Mucosa of descending colon (tissue), 3 donors: ENCODE measurements at regions not wholly inside any gene's neighbourhood (a gene's known extent, or its start where the extent isn't known, plus 50 kb on each side); places are given as distances from the start of the nearest gene placed in this dataset.
"Not testable (repeated sequence)": the region's sequence is repeated elsewhere in the genome, so short reads cannot be mapped to it uniquely, and the experiment has no call there.

ENCODE experiments used
- ATAC-seq: fragments of 200-7000 bp; cut with Tn5 transposase; one replicate; pipeline ENCODE4 v1.9.1; 2020; ENCODE audit warnings: mild to moderate bottlenecking, moderate library complexity
- DNase-seq, 3 donors: peaks; one replicate each; pipeline ENCODE4 v3.0.0-alpha.2; 2020
- H3K36me3 ChIP-seq: fragments of 200-600 bp; one replicate; pipeline ENCODE4 v1.8.0; 2021; ENCODE audit warnings: low read depth, mild to moderate bottlenecking
- H3K4me1 ChIP-seq: fragments of 200-600 bp; one replicate; pipeline ENCODE4 v1.8.0; 2021; ENCODE audit warnings: low read depth, mild to moderate bottlenecking
- H3K4me3 ChIP-seq: fragments of 200-600 bp; one replicate; pipeline ENCODE4 v1.8.0; 2021; ENCODE audit warnings: mild to moderate bottlenecking
- H3K9me3 ChIP-seq: fragments of 200-600 bp; one replicate; pipeline ENCODE4 v1.8.0; 2021; ENCODE audit warnings: mild to moderate bottlenecking
- intact Hi-C, 2 donors: fragments of 100-400 bp; cut with DNase I in 1 of 2; cut with micrococcal nuclease in 1 of 2; formaldehyde crosslinking; loops; one replicate each; pipeline versions ENCODE4 v1.11.0 to v1.11.1; 2022; cut with DNase I, micrococcal nuclease
- TF ChIP-seq, protein P1 (sequence below): fragments of 200-600 bp; IDR thresholded peaks from one replicate; pipeline ENCODE4 v1.8.0; 2022; ENCODE audit warnings: antibody characterized with exemption, mild to moderate bottlenecking
- donor health status: DM: no; HTN: no; CAD: no; lungs with moderate emphysema.
- donor health status: DM: no; HTN: no; CAD: no.
- donor health status: DM: no; HTN: yes; CAD: no.

DNA sequence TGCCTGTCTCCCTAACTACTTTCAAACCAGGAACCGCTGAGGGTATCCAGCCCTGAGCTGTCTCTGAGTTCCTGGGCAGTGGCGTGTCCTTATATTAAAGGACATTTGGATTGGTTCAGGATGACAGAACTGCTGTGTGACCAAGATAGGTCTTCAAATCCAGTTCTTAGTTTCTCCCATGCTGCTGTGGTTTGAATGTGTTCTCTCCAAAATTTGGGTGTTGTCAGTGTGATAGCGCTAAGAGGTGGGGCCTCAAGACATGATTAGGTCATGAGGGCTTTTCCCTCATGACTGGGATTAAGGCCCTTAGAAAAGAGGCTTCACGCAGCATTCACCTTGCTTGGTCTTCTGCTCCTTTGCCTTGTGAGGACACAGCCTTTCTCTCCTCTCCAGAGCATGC, 376.5 kb upstream of the TPM1 start:
- TF ChIP-seq, protein P1, sequence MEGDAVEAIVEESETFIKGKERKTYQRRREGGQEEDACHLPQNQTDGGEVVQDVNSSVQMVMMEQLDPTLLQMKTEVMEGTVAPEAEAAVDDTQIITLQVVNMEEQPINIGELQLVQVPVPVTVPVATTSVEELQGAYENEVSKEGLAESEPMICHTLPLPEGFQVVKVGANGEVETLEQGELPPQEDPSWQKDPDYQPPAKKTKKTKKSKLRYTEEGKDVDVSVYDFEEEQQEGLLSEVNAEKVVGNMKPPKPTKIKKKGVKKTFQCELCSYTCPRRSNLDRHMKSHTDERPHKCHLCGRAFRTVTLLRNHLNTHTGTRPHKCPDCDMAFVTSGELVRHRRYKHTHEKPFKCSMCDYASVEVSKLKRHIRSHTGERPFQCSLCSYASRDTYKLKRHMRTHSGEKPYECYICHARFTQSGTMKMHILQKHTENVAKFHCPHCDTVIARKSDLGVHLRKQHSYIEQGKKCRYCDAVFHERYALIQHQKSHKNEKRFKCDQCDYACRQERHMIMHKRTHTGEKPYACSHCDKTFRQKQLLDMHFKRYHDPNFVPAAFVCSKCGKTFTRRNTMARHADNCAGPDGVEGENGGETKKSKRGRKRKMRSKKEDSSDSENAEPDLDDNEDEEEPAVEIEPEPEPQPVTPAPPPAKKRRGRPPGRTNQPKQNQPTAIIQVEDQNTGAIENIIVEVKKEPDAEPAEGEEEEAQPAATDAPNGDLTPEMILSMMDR, result no peak
- no peak overlapping the region for H3K4me3 ChIP-seq
- no peaks in the 10 kb centered on the region for H3K36me3 ChIP-seq
- ATAC-seq, result no peak
- H3K9me3 ChIP-seq, result no peaks in the 10 kb centered on the region
- H3K4me1 ChIP-seq, result no peaks in the 10 kb centered on the region
- intact Hi-C loops, result no loop called here
- no peak for DNase-seq

DNA sequence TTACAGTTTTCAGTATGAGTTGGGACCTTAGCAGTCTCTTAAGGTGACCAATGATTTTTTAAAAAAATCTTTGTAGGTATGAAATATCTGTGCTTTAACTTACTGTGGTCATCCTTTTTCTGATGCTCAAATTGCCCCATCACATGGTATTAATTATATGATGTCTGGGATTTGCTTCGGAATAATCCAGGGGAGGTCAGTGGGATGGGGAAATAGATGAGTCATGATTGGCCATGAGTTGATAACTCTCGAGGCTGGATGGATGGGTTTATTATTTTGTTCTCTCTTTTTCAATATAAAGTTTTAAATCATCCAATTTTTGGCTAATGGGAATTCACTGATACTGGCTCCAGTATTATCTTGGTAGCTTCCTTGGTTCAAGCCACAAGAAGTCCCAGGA, 370.3 kb upstream of the TPM1 start:
- intact Hi-C loops, result no loop called here
- no peak for DNase-seq
- TF ChIP-seq, protein P1, result no peak
- no peak overlapping the region for H3K4me3 ChIP-seq
- H3K36me3 ChIP-seq, result no peaks in the 10 kb centered on the region
- no peaks in the 10 kb centered on the region for H3K9me3 ChIP-seq
- ATAC-seq, result no peak
- no peaks in the 10 kb centered on the region for H3K4me1 ChIP-seq

DNA sequence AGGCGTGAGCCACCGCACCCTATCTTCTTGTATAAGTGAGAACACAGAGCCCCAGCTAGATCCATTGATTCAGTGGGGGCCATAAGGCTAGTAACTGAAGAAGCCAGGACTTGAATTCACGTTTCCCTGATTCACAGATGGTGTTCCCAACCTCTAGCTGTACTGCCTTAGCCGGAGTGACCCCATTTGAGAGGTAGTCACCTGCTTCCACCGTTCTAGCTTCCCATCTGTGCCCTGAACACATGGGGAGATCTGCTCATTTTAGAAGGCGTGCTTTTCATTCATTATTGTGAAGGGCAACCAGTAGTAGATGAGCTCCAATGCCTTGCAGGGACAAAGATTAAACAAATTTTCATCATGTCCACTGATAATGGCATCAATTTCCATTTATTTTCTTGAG, 365.7 kb upstream of the TPM1 start:
- intact Hi-C loops, result no loop called here
- Histone ChIP-seq H3K36me3 (no peaks in the 10 kb centered on the region), H3K9me3 (no peaks in the 10 kb centered on the region), H3K4me3 (no peak overlapping the region), H3K4me1 (no peaks in the 10 kb centered on the region)
- ATAC-seq, result no peak
- TF ChIP-seq, protein P1, result no peak
- no peak for DNase-seq

DNA sequence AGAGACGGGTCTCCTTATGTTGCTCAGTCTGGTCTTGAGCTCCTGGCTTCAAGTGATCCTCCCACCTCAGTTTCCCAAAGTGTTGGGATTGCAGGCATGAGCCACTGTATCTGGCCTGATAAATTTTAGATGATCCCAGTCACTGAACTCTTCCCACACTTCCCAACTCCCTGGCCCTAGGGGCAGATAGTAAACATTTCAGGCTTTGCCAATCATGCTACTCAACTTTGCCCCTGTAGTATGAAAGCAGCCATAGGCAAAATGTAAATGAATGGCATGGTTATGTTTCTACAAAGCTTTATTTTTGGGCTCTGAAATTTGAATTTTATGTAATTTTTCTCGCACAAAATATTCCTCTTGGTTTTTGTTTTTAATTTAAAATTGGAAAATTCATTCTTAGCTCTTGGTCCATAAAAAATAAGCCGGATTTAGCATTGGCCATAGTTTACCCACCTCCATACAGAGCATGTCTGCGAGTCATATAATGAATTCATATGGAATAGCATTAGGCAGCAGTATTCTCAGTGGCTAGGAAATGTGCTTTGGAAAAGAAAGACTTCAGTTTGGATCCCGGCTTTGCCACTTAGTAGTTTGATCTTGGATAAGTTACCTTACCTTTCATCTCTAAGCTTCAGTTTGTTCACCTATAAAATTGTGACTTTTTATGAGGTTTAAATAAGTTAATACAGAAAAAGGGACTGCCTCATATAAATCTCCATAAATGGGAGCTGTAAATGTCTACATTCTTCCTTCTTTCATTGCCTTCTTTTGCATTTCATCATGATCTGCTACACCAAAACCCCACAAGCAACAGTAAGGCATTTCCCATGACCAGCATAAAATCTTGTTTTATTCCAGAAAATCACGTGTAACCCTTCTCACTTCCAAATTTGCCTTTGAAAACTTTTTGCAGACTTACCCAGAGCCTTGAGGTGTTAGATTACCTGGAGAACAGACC, 360.3 kb upstream of the TPM1 start:
- no peaks in the 10 kb centered on the region for H3K4me1 ChIP-seq
- TF ChIP-seq, protein P1, result no peak
- ATAC-seq (no peak), DNase-seq (no peak)
- intact Hi-C loops, result no loop called here
- no peak overlapping the region for H3K4me3 ChIP-seq
- no peaks in the 10 kb centered on the region for H3K36me3 ChIP-seq
- no peaks in the 10 kb centered on the region for H3K9me3 ChIP-seq

DNA sequence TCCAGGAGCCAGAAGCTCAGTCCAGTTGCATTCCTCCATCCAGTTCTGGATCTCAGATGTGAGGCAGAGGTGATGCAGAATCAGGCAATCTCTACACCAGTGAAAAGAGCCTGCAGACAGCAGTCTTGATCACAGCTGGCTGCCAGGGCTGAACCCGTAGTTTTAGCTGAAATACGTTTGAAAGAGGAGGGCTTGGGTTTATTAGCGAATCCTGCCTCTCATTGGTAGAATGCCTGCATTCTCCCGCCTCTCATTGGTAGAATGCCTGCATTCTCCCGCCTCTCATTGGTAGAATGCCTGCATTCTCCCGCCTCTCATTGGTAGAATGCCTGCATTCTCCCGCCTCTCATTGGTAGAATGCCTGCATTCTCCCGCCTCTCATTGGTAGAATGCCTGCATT, 359.4 kb upstream of the TPM1 start:
- H3K9me3 ChIP-seq, H3K36me3 ChIP-seq, intact Hi-C loops, H3K4me1 ChIP-seq, DNase-seq, H3K4me3 ChIP-seq, ATAC-seq: not testable (repeated sequence)

DNA sequence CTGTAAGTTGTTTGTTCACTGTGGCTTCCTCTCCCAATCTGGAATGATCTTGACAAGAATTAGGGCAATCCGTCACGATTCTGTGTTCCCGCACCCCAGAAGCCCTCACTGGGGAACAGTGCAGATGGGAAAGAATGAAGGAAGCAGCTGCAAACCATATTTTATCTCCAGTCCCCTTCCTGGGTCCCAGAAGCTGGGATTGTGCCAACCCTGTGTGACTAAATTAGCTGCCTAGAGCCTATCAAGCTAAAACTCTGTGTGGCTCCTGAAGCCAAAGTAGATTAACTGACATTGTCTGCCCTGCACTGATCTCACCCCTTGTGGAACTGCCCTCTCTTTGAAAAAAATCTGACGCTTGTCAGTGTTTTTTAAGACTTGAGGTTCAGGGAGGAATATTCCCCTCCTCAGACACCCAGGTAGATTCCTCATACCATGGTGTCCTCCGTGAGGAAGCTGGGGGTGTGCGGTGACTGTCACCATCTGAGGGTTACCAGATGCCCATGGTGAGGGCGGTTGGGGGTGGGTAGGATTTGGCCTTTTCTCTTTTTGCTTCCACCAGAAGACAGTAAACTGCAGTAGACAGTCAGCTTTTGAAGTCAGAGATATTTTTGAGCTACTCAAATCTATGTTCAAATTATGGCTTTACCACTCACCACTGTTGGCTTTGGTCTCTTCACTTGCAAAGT, 358.3 kb upstream of the TPM1 start:
- ATAC-seq (no peak), DNase-seq (no peak)
- Histone ChIP-seq H3K4me1 (no peaks in the 10 kb centered on the region), H3K36me3 (no peaks in the 10 kb centered on the region), H3K4me3 (no peak overlapping the region), H3K9me3 (no peaks in the 10 kb centered on the region)
- TF ChIP-seq, protein P1, result no peak
- intact Hi-C loops, result no loop called here
